CD8-positive, alpha-beta memory T cell (primary cell): ENCODE measurements at regions not wholly inside any gene's neighbourhood (a gene's known extent, or its start where the extent isn't known, plus 50 kb on each side); places are given as distances from the start of the nearest gene placed in this dataset.

Experiments
- CTCF ChIA-PET: fragments of 350-600 bp; sonication (Branson Sonifier 250); formaldehyde crosslinking; loops from one replicate; lab custom pipeline; 2021; ENCODE audit warnings: antibody characterized with exemption; lab: Charles Lee
- POLR2A ChIA-PET: fragments of 350-600 bp; sonication (Branson Sonifier 250); formaldehyde crosslinking; loops from one replicate; lab custom pipeline; 2021; ENCODE audit warnings: antibody characterized with exemption; lab: Charles Lee
- DNase-seq, 5 donors: peaks; one replicate each; pipeline versions ENCODE4 v3.0.0 to v3.0.0-alpha.2; 2020 to 2022; ENCODE audit warnings: mixed read lengths in 1 of 5
- H3K27ac ChIP-seq: one replicate; pipeline ENCODE4 v1.7.0; 2013; ENCODE audit warnings: low read depth, mild to moderate bottlenecking, low read length, moderate library complexity
- H3K27me3 ChIP-seq: 2 replicates; pipeline ENCODE4 v1.7.0; 2013; ENCODE audit warnings: low read length, mild to moderate bottlenecking; ENCODE audit not compliant: insufficient read depth, poor library complexity, severe bottlenecking
- H3K36me3 ChIP-seq: 2 replicates; pipeline ENCODE4 v1.7.0; 2013; ENCODE audit warnings: mild to moderate bottlenecking, low read length, moderate library complexity; ENCODE audit not compliant: insufficient read depth
- H3K4me1 ChIP-seq: 2 replicates; pipeline ENCODE4 v1.7.0; 2013; ENCODE audit warnings: mild to moderate bottlenecking, low read length, moderate library complexity; ENCODE audit not compliant: insufficient read depth
- H3K4me3 ChIP-seq: 2 replicates; pipeline ENCODE4 v1.7.0; 2013; ENCODE audit warnings: mild to moderate bottlenecking, low read length
- H3K9me3 ChIP-seq: 2 replicates; pipeline ENCODE4 v1.7.0; 2013; ENCODE audit warnings: mild to moderate bottlenecking, low read length
- H3K27ac Mint-ChIP-seq, 8 donors: one replicate each; pipeline ENCODE4 v1.8.0; 2020 to 2021; ENCODE audit warnings: mixed read lengths in 8 of 8, mild to moderate bottlenecking in 6 of 8, inconsistent platforms in 3 of 8, moderate library complexity in 3 of 8
- H3K27me3 Mint-ChIP-seq, 2 donors: one replicate each; pipeline ENCODE4 v1.8.0; 2020 to 2021; ENCODE audit warnings: mixed read lengths in 2 of 2, mild to moderate bottlenecking in 1 of 2, moderate library complexity in 1 of 2
- H3K36me3 Mint-ChIP-seq, 3 donors: one replicate each; pipeline ENCODE4 v1.8.0; 2020 to 2021; ENCODE audit warnings: mixed read lengths in 3 of 3, inconsistent platforms in 1 of 3, mild to moderate bottlenecking in 1 of 3
- H3K4me1 Mint-ChIP-seq, 3 donors: one replicate each; pipeline ENCODE4 v1.8.0; 2020 to 2021; ENCODE audit warnings: mixed read lengths in 3 of 3, inconsistent platforms in 1 of 3, mild to moderate bottlenecking in 1 of 3
- H3K4me3 Mint-ChIP-seq, 7 donors: one replicate each; pipeline ENCODE4 v1.8.0; 2020 to 2021; ENCODE audit warnings: mixed read lengths in 7 of 7, mild to moderate bottlenecking in 6 of 7, moderate library complexity in 4 of 7, inconsistent platforms in 2 of 7
- H3K9me3 Mint-ChIP-seq, 5 donors: one replicate each; pipeline ENCODE4 v1.8.0; 2020 to 2022; ENCODE audit warnings: mixed read lengths in 5 of 5, mild to moderate bottlenecking in 3 of 5, moderate library complexity in 2 of 5, inconsistent platforms in 1 of 5

GRCh38 chr18:71336576-71337210 is 1047.8 kb downstream of the SOCS6 start:
- no peaks in the 10 kb centered on the region for H3K36me3 Mint-ChIP-seq
- no peak overlapping the region for H3K4me3 Mint-ChIP-seq
- peaks cover 0 to 11% (median 3%) of the 10 kb centered on the region in 5 donors for H3K9me3 Mint-ChIP-seq
- H3K27me3 ChIP-seq, result no peaks in the 10 kb centered on the region
- H3K4me1 Mint-ChIP-seq, result no peaks in the 10 kb centered on the region
- H3K4me3 ChIP-seq, result no peak overlapping the region
- H3K4me1 ChIP-seq, result no peaks in the 10 kb centered on the region
- H3K27ac ChIP-seq, result no peak overlapping the region
- no peaks in the 10 kb centered on the region for H3K27me3 Mint-ChIP-seq
- CTCF ChIA-PET, result no interaction called here
- POLR2A ChIA-PET, result no interaction called here
- no peaks in the 10 kb centered on the region for H3K9me3 ChIP-seq
- H3K27ac Mint-ChIP-seq, result no peak overlapping the region
- DNase-seq, result no peak
- no peaks in the 10 kb centered on the region for H3K36me3 ChIP-seq

DNA sequence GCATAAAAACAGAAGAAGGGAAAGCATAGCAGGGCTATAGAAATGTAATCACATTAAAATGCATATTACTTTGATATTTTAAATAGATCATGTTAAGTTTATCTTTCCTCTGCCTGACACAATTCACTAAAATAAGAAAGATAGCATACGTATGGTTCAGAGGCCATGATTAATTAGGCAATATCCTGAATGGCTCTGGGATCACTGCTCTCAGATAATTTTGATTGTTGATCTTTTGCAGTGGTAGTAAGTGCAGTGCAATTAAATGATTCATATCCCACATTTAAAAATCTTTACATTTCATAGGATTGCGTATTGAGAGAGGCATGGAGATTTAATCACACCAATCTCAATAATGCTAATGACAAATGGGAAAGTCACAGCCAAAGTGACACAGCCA is 1040.7 kb downstream of the SOCS6 start:
- CTCF ChIA-PET, result no interaction called here
- no peaks in the 10 kb centered on the region for H3K4me1 Mint-ChIP-seq
- POLR2A ChIA-PET, result no interaction called here
- H3K36me3 ChIP-seq, result no peaks in the 10 kb centered on the region
- peaks cover 9 to 27% (median 12%) of the 10 kb centered on the region in 5 donors for H3K9me3 Mint-ChIP-seq
- H3K4me3 Mint-ChIP-seq, result no peak overlapping the region
- H3K36me3 Mint-ChIP-seq, result peaks cover 0 to 2% (median 0%) of the 10 kb centered on the region in 3 donors
- DNase-seq, result no peak
- H3K4me1 ChIP-seq, result no peaks in the 10 kb centered on the region
- H3K9me3 ChIP-seq, result no peaks in the 10 kb centered on the region
- H3K27me3 ChIP-seq, result no peaks in the 10 kb centered on the region
- no peak overlapping the region for H3K27ac Mint-ChIP-seq
- H3K27me3 Mint-ChIP-seq, result no peaks in the 10 kb centered on the region
- no peak overlapping the region for H3K4me3 ChIP-seq
- H3K27ac ChIP-seq, result no peak overlapping the region

DNA sequence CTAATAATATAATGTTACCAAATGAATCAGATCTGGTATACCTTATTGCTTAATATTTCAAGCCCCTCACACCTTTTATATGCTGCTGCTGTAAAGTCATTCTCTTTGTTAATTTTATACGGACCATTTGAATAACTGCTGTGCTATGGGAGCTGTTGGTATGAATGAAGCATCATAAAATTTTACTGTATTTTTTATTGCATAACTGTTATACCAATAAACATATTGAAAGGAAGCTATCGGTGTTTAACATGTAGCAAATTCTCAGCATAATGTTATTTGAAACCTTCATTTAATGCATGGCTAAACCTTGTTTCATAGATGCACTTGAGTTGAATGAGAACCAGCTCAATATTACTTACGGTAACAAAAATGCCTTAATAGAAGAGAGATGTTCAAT is 1040.3 kb downstream of the SOCS6 start:
- Histone ChIP-seq H3K4me1 (no peaks in the 10 kb centered on the region), H3K36me3 (no peaks in the 10 kb centered on the region), H3K9me3 (no peaks in the 10 kb centered on the region), H3K4me3 (no peak overlapping the region), H3K27ac (no peak overlapping the region), H3K27me3 (no peaks in the 10 kb centered on the region)
- Mint-ChIP-seq H3K27me3 (no peaks in the 10 kb centered on the region), H3K9me3 (peaks cover 9 to 27% (median 12%) of the 10 kb centered on the region in 5 donors), H3K36me3 (peaks cover 0 to 2% (median 0%) of the 10 kb centered on the region in 3 donors), H3K27ac (no peak overlapping the region), H3K4me1 (no peaks in the 10 kb centered on the region), H3K4me3 (no peak overlapping the region)
- ChIA-PET CTCF (no interaction called here), POLR2A (no interaction called here)
- no peak for DNase-seq

- ChIA-PET POLR2A (no interaction called here), CTCF (no interaction called here)
- Mint-ChIP-seq H3K27me3 (no peaks in the 10 kb centered on the region), H3K9me3 (peaks cover 4 to 30% (median 12%) of the 10 kb centered on the region in 5 donors), H3K36me3 (peaks cover 0 to 2% (median 0%) of the 10 kb centered on the region in 3 donors), H3K4me1 (no peaks in the 10 kb centered on the region), H3K4me3 (no peak overlapping the region), H3K27ac (no peak overlapping the region)
- DNase-seq, result no peak
- Histone ChIP-seq H3K27ac (no peak overlapping the region), H3K4me3 (no peak overlapping the region), H3K27me3 (no peaks in the 10 kb centered on the region), H3K9me3 (no peaks in the 10 kb centered on the region), H3K4me1 (no peaks in the 10 kb centered on the region), H3K36me3 (no peaks in the 10 kb centered on the region)
Observed at GRCh38 chr18:71327850-71328249, 1039.0 kb downstream of the SOCS6 start.

DNA sequence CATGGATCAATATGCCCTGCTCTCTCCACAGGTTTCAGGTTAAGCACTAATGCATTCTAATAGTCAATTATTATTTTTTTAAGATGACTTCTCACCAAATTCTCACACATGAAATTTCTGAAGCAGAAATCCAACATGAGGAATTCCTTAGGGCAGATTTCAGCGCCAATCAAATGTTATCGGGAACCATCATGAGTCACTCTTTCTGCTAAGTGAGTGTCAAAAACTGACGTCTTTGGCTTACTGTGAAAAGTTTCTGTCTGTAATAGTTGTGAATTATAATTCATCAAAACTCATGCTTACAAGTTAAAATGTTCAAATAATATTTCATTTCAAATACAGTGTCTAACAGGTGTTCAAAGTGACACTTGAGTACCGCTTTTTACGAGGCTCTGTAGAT is 1038.6 kb downstream of the SOCS6 start:
- no peaks in the 10 kb centered on the region for H3K4me1 Mint-ChIP-seq
- H3K4me3 Mint-ChIP-seq, result no peak overlapping the region
- no peak overlapping the region for H3K27ac Mint-ChIP-seq
- no peak for DNase-seq
- CTCF ChIA-PET, result no interaction called here
- Histone ChIP-seq H3K4me3 (no peak overlapping the region), H3K36me3 (no peaks in the 10 kb centered on the region), H3K27ac (no peak overlapping the region), H3K4me1 (no peaks in the 10 kb centered on the region), H3K27me3 (no peaks in the 10 kb centered on the region), H3K9me3 (no peaks in the 10 kb centered on the region)
- H3K9me3 Mint-ChIP-seq, result peaks cover 1 to 33% (median 12%) of the 10 kb centered on the region in 5 donors
- no peaks in the 10 kb centered on the region for H3K27me3 Mint-ChIP-seq
- H3K36me3 Mint-ChIP-seq, result peaks cover 0 to 2% (median 0%) of the 10 kb centered on the region in 3 donors
- POLR2A ChIA-PET, result no interaction called here

- Mint-ChIP-seq H3K4me3 (no peak overlapping the region), H3K4me1 (no peaks in the 10 kb centered on the region), H3K27ac (no peak overlapping the region), H3K36me3 (peaks cover 0 to 2% (median 0%) of the 10 kb centered on the region in 3 donors), H3K27me3 (no peaks in the 10 kb centered on the region), H3K9me3 (peaks cover under 1 to 34% (median 13%) of the 10 kb centered on the region in 5 donors)
- no peaks in the 10 kb centered on the region for H3K36me3 ChIP-seq
- DNase-seq, result no peak
- H3K9me3 ChIP-seq, result no peaks in the 10 kb centered on the region
- no peaks in the 10 kb centered on the region for H3K4me1 ChIP-seq
- H3K27me3 ChIP-seq, result no peaks in the 10 kb centered on the region
- no peak overlapping the region for H3K27ac ChIP-seq
- ChIA-PET POLR2A (no interaction called here), CTCF (no interaction called here)
- H3K4me3 ChIP-seq, result no peak overlapping the region
Observed at GRCh38 chr18:71326826-71327225, 1038.0 kb downstream of the SOCS6 start.

- POLR2A ChIA-PET, result no interaction called here
- CTCF ChIA-PET, result no interaction called here
- Mint-ChIP-seq H3K9me3 (peaks cover 4 to 37% (median 15%) of the 10 kb centered on the region in 5 donors), H3K4me3 (no peak overlapping the region), H3K27me3 (no peaks in the 10 kb centered on the region), H3K27ac (no peak overlapping the region), H3K4me1 (no peaks in the 10 kb centered on the region), H3K36me3 (peaks cover 0 to 2% (median 0%) of the 10 kb centered on the region in 3 donors)
- Histone ChIP-seq H3K27ac (no peak overlapping the region), H3K27me3 (no peaks in the 10 kb centered on the region), H3K4me1 (no peaks in the 10 kb centered on the region), H3K36me3 (no peaks in the 10 kb centered on the region), H3K4me3 (no peak overlapping the region), H3K9me3 (no peaks in the 10 kb centered on the region)
- DNase-seq, result no peak
Observed at GRCh38 chr18:71324356-71324755, 1035.5 kb downstream of the SOCS6 start.

- no peaks in the 10 kb centered on the region for H3K4me1 Mint-ChIP-seq
- Histone ChIP-seq H3K4me1 (no peaks in the 10 kb centered on the region), H3K36me3 (no peaks in the 10 kb centered on the region), H3K4me3 (no peak overlapping the region), H3K27ac (no peak overlapping the region), H3K27me3 (no peaks in the 10 kb centered on the region), H3K9me3 (no peaks in the 10 kb centered on the region)
- no peak overlapping the region for H3K27ac Mint-ChIP-seq
- H3K36me3 Mint-ChIP-seq, result peaks cover 0 to 2% (median 0%) of the 10 kb centered on the region in 3 donors
- ChIA-PET CTCF (no interaction called here), POLR2A (no interaction called here)
- no peaks in the 10 kb centered on the region for H3K27me3 Mint-ChIP-seq
- no peak for DNase-seq
- H3K9me3 Mint-ChIP-seq, result peaks cover 4 to 37% (median 11%) of the 10 kb centered on the region in 5 donors
- no peak overlapping the region for H3K4me3 Mint-ChIP-seq
Observed at GRCh38 chr18:71322201-71322600, 1033.4 kb downstream of the SOCS6 start.
